HG03097 (cell line): ENCODE measurements at regions not wholly inside any gene's neighbourhood (a gene's known extent, or its start where the extent isn't known, plus 50 kb on each side); places are given as distances from the start of the nearest gene placed in this dataset.

Experiments
- ATAC-seq: cut with Tn5 transposase; IDR thresholded peaks from one replicate; pipeline ENCODE4 v1.9.1; 2021; ENCODE audit not compliant: unreplicated experiment, low FRiP score

- ATAC-seq, result no peak
These were observed 370.6 kb downstream of the RPS24 start for GRCh38 chr10:78404296-78404695.

- no peak for ATAC-seq
These were observed 371.6 kb downstream of the RPS24 start for GRCh38 chr10:78405231-78405630.

GRCh38 chr10:78405736-78406135 is 372.1 kb downstream of the RPS24 start:
- no peak for ATAC-seq

GRCh38 chr10:78406648-78407008 is 373.0 kb downstream of the RPS24 start:
- ATAC-seq, result no peak

GRCh38 chr10:78407009-78407711 is 373.5 kb downstream of the RPS24 start:
- no peak for ATAC-seq

GRCh38 chr10:78407966-78408365 is 374.3 kb downstream of the RPS24 start:
- no peak for ATAC-seq

- no peak for ATAC-seq
These were observed 375.2 kb downstream of the RPS24 start for GRCh38 chr10:78408671-78409472.

- ATAC-seq, result no peak
These were observed 376.6 kb downstream of the RPS24 start for GRCh38 chr10:78410046-78410965.

GRCh38 chr10:78411716-78412115 is 378.1 kb downstream of the RPS24 start:
- no peak for ATAC-seq

- no peak for ATAC-seq
These were observed 378.9 kb downstream of the RPS24 start for GRCh38 chr10:78412605-78413004.

- ATAC-seq, result no peak
These were observed 379.7 kb downstream of the RPS24 start for GRCh38 chr10:78413076-78414055.

GRCh38 chr10:78414380-78414779 is 380.7 kb downstream of the RPS24 start:
- ATAC-seq, result no peak

GRCh38 chr10:78415111-78415510 is 381.4 kb downstream of the RPS24 start:
- no peak for ATAC-seq

GRCh38 chr10:78416031-78417011 is 382.7 kb downstream of the RPS24 start:
- ATAC-seq, result no peak

GRCh38 chr10:78417425-78418370 is 384.0 kb downstream of the RPS24 start:
- no peak for ATAC-seq

- no peak for ATAC-seq
These were observed 386.0 kb downstream of the RPS24 start for GRCh38 chr10:78419481-78420265.
